ENCODE measurements at regions not wholly inside any gene's neighbourhood (a gene's known extent, or its start where the extent isn't known, plus 50 kb on each side); places are given as distances from the start of the nearest gene placed in this dataset.
"Not testable (repeated sequence)": the region's sequence is repeated elsewhere in the genome, so short reads cannot be mapped to it uniquely, and the experiment has no call there.

- DNase-seq, result no peak
Measured at GRCh38 chr7:86199881-86200614, 443.7 kb upstream of the GRM3 start.

GRCh38 chr7:86190351-86190750, 453.4 kb upstream of the GRM3 start:
- no peak for DNase-seq

- no peak for DNase-seq
Measured at GRCh38 chr7:86181474-86181873, 462.2 kb upstream of the GRM3 start.

- DNase-seq, result no peak
Measured at GRCh38 chr7:86164827-86165226, 478.9 kb upstream of the GRM3 start.

GRCh38 chr7:86158111-86158510, 485.6 kb upstream of the GRM3 start:
- no peak for DNase-seq

GRCh38 chr7:86155623-86156022, 488.1 kb upstream of the GRM3 start:
- no peak for DNase-seq

GRCh38 chr7:86152926-86153325, 490.8 kb upstream of the GRM3 start:
- no peak for DNase-seq

- DNase-seq, result no peak
Measured at GRCh38 chr7:86149024-86149665, 494.6 kb upstream of the GRM3 start.

GRCh38 chr7:86148501-86148900, 495.2 kb upstream of the GRM3 start:
- no peak for DNase-seq

GRCh38 chr7:86137343-86137742, 506.4 kb upstream of the GRM3 start:
- no peak for DNase-seq

GRCh38 chr7:86130268-86130667, 513.4 kb upstream of the GRM3 start:
- no peak for DNase-seq

GRCh38 chr7:86123476-86123875, 520.2 kb upstream of the GRM3 start:
- DNase-seq, result no peak

GRCh38 chr7:86094166-86094669, 549.5 kb upstream of the GRM3 start:
- no peak for DNase-seq

GRCh38 chr7:86091369-86091768, 552.3 kb upstream of the GRM3 start:
- no peak for DNase-seq

- no peak for DNase-seq
Measured at GRCh38 chr7:86089455-86089854, 554.3 kb upstream of the GRM3 start.

GRCh38 chr7:86064572-86064971, 579.1 kb upstream of the GRM3 start:
- DNase-seq, result not testable (repeated sequence)

GRCh38 chr7:86058649-86059048, 585.1 kb upstream of the GRM3 start:
- DNase-seq, result no peak

- no peak for DNase-seq
Measured at GRCh38 chr7:86050918-86051317, 592.8 kb upstream of the GRM3 start.

GRCh38 chr7:86049910-86050309, 593.8 kb upstream of the GRM3 start:
- no peak for DNase-seq

GRCh38 chr7:86045197-86045596, 598.5 kb upstream of the GRM3 start:
- DNase-seq, result not testable (repeated sequence)

- DNase-seq, result no peak
Measured at GRCh38 chr7:86025807-86026206, 617.9 kb upstream of the GRM3 start.

GRCh38 chr7:86013662-86014061, 630.0 kb upstream of the GRM3 start:
- no peak for DNase-seq

- DNase-seq, result no peak
Measured at GRCh38 chr7:86012971-86013370, 630.7 kb upstream of the GRM3 start.

- DNase-seq, result no peak
Measured at GRCh38 chr7:86008898-86009297, 634.8 kb upstream of the GRM3 start.

- DNase-seq, result no peak
Measured at GRCh38 chr7:86006909-86007308, 636.8 kb upstream of the GRM3 start.
